Activated CD8-positive, alpha-beta T cell treated with anti-CD3 and anti-CD28 coated beads for 36 hours (primary cell): ENCODE measurements at regions not wholly inside any gene's neighbourhood (a gene's known extent, or its start where the extent isn't known, plus 50 kb on each side); places are given as distances from the start of the nearest gene placed in this dataset.

Source experiments
- ATAC-seq: fragments of 200-7000 bp; cut with Tn5 transposase; one replicate; pipeline ENCODE4 v1.10.0; 2021; ENCODE audit warnings: mild to moderate bottlenecking, moderate library complexity
- CTCF ChIA-PET: fragments of 350-600 bp; sonication (Branson Sonifier 250); formaldehyde crosslinking; loops from one replicate; lab custom pipeline; 2021; ENCODE audit warnings: antibody characterized with exemption; lab: Charles Lee
- POLR2A ChIA-PET: fragments of 350-600 bp; sonication (Branson Sonifier 250); formaldehyde crosslinking; loops from one replicate; lab custom pipeline; 2021; ENCODE audit warnings: antibody characterized with exemption; lab: Charles Lee
- DNase-seq: peaks from one replicate; pipeline ENCODE4 v3.0.0-alpha.2; 2020
- H3K27ac Mint-ChIP-seq: one replicate; pipeline ENCODE4 v1.8.0; 2021; ENCODE audit warnings: mild to moderate bottlenecking, mixed read lengths
- H3K27me3 Mint-ChIP-seq: one replicate; pipeline ENCODE4 v1.8.0; 2021; ENCODE audit warnings: mixed read lengths
- H3K36me3 Mint-ChIP-seq: one replicate; pipeline ENCODE4 v1.8.0; 2021; ENCODE audit warnings: low read depth, mixed read lengths
- H3K4me1 Mint-ChIP-seq: one replicate; pipeline ENCODE4 v1.8.0; 2021; ENCODE audit warnings: low read depth, mixed read lengths
- H3K4me3 Mint-ChIP-seq: one replicate; pipeline ENCODE4 v1.8.0; 2021; ENCODE audit warnings: mild to moderate bottlenecking, moderate library complexity, mixed read lengths
- H3K9me3 Mint-ChIP-seq: one replicate; pipeline ENCODE4 v1.8.0; 2021; ENCODE audit warnings: mixed read lengths
- intact Hi-C: fragments of 100-400 bp; cut with micrococcal nuclease; formaldehyde crosslinking; loops from one replicate; pipeline ENCODE4 v1.10.0; 2022
- TF ChIP-seq, protein P1 (sequence below): fragments of 200-600 bp; IDR thresholded peaks from one replicate; pipeline ENCODE4 v1.8.0; 2022; ENCODE audit warnings: antibody characterized with exemption, mild to moderate bottlenecking

DNA sequence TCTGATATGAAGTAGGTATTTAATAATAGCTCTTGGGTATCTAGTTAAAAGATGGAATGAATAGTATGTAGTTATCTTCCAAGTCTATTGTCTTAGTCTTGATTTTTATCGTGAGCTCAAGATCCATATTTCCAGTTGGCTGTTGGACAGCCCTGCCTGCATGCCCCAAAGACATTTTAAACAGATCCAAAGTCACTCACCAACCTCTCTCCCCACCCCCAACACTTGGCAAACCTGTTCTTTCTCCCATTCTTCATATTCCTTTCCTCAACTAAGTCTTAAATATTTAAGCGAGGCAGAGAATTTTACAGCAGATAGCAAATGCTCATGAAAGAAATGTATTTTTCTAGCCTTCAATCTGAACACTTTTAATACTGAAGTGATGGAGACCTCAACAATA lies 80.7 kb upstream of the PALS2 start:
- Mint-ChIP-seq H3K9me3 (no peaks in the 10 kb centered on the region), H3K27me3 (peaks cover 8% of the 10 kb centered on the region), H3K27ac (no peak overlapping the region), H3K4me1 (no peaks in the 10 kb centered on the region), H3K36me3 (no peaks in the 10 kb centered on the region), H3K4me3 (no peak overlapping the region)
- DNase-seq (no peak), ATAC-seq (no peak)
- ChIA-PET CTCF (no interaction called here), POLR2A (no interaction called here)
- intact Hi-C loops: no loop called here
- TF ChIP-seq, protein P1, sequence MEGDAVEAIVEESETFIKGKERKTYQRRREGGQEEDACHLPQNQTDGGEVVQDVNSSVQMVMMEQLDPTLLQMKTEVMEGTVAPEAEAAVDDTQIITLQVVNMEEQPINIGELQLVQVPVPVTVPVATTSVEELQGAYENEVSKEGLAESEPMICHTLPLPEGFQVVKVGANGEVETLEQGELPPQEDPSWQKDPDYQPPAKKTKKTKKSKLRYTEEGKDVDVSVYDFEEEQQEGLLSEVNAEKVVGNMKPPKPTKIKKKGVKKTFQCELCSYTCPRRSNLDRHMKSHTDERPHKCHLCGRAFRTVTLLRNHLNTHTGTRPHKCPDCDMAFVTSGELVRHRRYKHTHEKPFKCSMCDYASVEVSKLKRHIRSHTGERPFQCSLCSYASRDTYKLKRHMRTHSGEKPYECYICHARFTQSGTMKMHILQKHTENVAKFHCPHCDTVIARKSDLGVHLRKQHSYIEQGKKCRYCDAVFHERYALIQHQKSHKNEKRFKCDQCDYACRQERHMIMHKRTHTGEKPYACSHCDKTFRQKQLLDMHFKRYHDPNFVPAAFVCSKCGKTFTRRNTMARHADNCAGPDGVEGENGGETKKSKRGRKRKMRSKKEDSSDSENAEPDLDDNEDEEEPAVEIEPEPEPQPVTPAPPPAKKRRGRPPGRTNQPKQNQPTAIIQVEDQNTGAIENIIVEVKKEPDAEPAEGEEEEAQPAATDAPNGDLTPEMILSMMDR: no peak

GRCh38 chr7:24494832-24495231 lies 78.4 kb upstream of the PALS2 start:
- CTCF ChIA-PET: no interaction called here
- no peak for ATAC-seq
- Mint-ChIP-seq H3K4me1 (no peaks in the 10 kb centered on the region), H3K9me3 (no peaks in the 10 kb centered on the region), H3K4me3 (no peak overlapping the region), H3K27me3 (peaks cover 9% of the 10 kb centered on the region), H3K27ac (no peak overlapping the region), H3K36me3 (no peaks in the 10 kb centered on the region)
- intact Hi-C loops: no loop called here
- TF ChIP-seq, protein P1: no peak
- no peak for DNase-seq
- POLR2A ChIA-PET: no interaction called here

GRCh38 chr7:24496036-24496435 lies 77.2 kb upstream of the PALS2 start:
- TF ChIP-seq, protein P1: no peak
- CTCF ChIA-PET: no interaction called here
- H3K4me3 Mint-ChIP-seq: no peak overlapping the region
- intact Hi-C loops: no loop called here
- H3K9me3 Mint-ChIP-seq: no peaks in the 10 kb centered on the region
- no peaks in the 10 kb centered on the region for H3K4me1 Mint-ChIP-seq
- H3K27ac Mint-ChIP-seq: no peak overlapping the region
- peaks cover 3% of the 10 kb centered on the region for H3K27me3 Mint-ChIP-seq
- no peak for DNase-seq
- ATAC-seq: no peak
- POLR2A ChIA-PET: no interaction called here
- no peaks in the 10 kb centered on the region for H3K36me3 Mint-ChIP-seq

DNA sequence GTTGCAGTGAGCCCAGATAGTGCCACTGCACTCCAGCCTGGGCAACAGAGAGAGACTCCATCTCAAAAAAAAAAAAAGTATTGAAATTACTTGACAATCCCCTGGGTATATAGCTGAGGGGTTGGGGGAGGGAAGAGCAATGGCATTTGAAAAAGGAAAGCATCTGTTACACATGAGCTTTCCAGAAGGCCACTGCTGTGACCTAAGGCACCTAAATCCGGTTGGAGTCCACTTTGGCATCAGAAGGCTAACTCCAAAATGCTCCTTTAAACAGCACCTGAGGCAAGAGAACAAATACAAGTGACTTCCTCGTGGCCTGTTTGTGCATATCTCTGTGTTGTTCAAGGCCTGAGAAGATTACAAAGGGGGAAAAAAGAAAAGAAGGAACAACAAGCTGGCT lies 74.8 kb upstream of the PALS2 start:
- DNase-seq (no peak), ATAC-seq (no peak)
- intact Hi-C loops: no loop called here
- H3K27ac Mint-ChIP-seq: no peak overlapping the region
- H3K4me3 Mint-ChIP-seq: no peak overlapping the region
- no peaks in the 10 kb centered on the region for H3K36me3 Mint-ChIP-seq
- TF ChIP-seq, protein P1: no peak
- no peaks in the 10 kb centered on the region for H3K4me1 Mint-ChIP-seq
- ChIA-PET POLR2A (interaction anchor here (0.6 kb wide), 1 partner anchor 1919 kb away, joined by 3 read pairs; no protein-coding TSS in a partner anchor), CTCF (no interaction called here)
- no peaks in the 10 kb centered on the region for H3K9me3 Mint-ChIP-seq
- H3K27me3 Mint-ChIP-seq: peaks cover 3% of the 10 kb centered on the region

DNA sequence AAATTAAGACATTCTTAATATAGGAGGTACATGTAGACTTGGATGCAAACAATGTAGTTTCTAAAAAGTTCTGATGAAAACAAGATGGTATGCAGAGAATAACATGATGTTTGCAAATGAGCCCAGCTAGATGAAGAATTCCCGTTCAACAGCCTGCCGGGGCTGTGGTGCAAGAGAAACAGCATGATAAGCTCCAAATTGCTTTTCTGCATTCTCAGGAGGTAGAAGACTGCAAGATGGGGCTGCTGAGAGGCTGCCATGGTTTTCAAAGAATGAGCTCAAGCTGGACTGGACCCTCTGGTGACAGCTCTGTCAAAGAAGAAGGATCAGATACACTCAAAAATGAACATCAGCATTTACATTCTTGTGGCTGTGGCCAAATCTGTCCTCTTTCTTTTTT lies 73.4 kb upstream of the PALS2 start:
- H3K9me3 Mint-ChIP-seq: no peaks in the 10 kb centered on the region
- DNase-seq (no peak), ATAC-seq (no peak)
- no peak overlapping the region for H3K27ac Mint-ChIP-seq
- TF ChIP-seq, protein P1: no peak
- ChIA-PET CTCF (no interaction called here), POLR2A (no interaction called here)
- H3K27me3 Mint-ChIP-seq: peaks cover 3% of the 10 kb centered on the region
- no peak overlapping the region for H3K4me3 Mint-ChIP-seq
- intact Hi-C loops: no loop called here
- no peaks in the 10 kb centered on the region for H3K36me3 Mint-ChIP-seq
- no peaks in the 10 kb centered on the region for H3K4me1 Mint-ChIP-seq
